Spleen (tissue), 11 donors: ENCODE measurements at regions not wholly inside any gene's neighbourhood (a gene's known extent, or its start where the extent isn't known, plus 50 kb on each side); places are given as distances from the start of the nearest gene placed in this dataset.
"Not testable (repeated sequence)": the region's sequence is repeated elsewhere in the genome, so short reads cannot be mapped to it uniquely, and the experiment has no call there.

ENCODE experiments used
- DNase-seq: peaks from one replicate; pipeline ENCODE4 v3.0.0-alpha.2; 2020
- H3K27ac ChIP-seq, 8 donors: fragments of 200-600 bp; sonication (generic) in 7 of 8; 1 replicate in 4 of 8; 2 replicates in 4 of 8; pipeline versions ENCODE4 v1.5.0 to v1.8.0; 2016 to 2021; ENCODE audit warnings: inconsistent platforms in 4 of 8, mild to moderate bottlenecking in 4 of 8, moderate library complexity in 1 of 8
- H3K27me3 ChIP-seq, 7 donors: fragments of 200-600 bp; sonication (generic) in 6 of 7; replicated peaks in 1 of 7; 1 replicate in 4 of 7; 2 replicates in 3 of 7; pipeline versions ENCODE4 v1.5.0 to v1.8.0; 2016 to 2021; ENCODE audit warnings: inconsistent platforms in 3 of 7, mild to moderate bottlenecking in 1 of 7
- H3K36me3 ChIP-seq, 6 donors: fragments of 200-600 bp; sonication (generic) in 5 of 6; 1 replicate in 4 of 6; 2 replicates in 2 of 6; pipeline versions ENCODE4 v1.5.0 to v1.8.0; 2016 to 2021; ENCODE audit warnings: inconsistent platforms in 2 of 6
- H3K4me1 ChIP-seq, 6 donors: fragments of 200-600 bp; sonication (generic) in 5 of 6; 1 replicate in 3 of 6; 2 replicates in 3 of 6; pipeline versions ENCODE4 v1.5.0 to v1.8.0; 2016 to 2021; ENCODE audit warnings: inconsistent platforms in 3 of 6
- H3K4me3 ChIP-seq, 8 donors: fragments of 200-600 bp; sonication (generic) in 7 of 8; 1 replicate in 4 of 8; 2 replicates in 4 of 8; pipeline versions ENCODE4 v1.5.0 to v1.8.0; 2016 to 2021; ENCODE audit warnings: inconsistent platforms in 4 of 8, mild to moderate bottlenecking in 4 of 8, moderate library complexity in 2 of 8
- H3K9me3 ChIP-seq, 8 donors: fragments of 200-600 bp; sonication (generic) in 7 of 8; 1 replicate in 4 of 8; 2 replicates in 4 of 8; pipeline versions ENCODE4 v1.5.0 to v1.8.0; 2016 to 2021; ENCODE audit warnings: inconsistent platforms in 4 of 8
- CTCF ChIP-seq, 11 experiments: fragments of 200-600 bp in 7 of 11; fragments of 450-650 bp in 4 of 11; sonication (generic) in 4 of 11; IDR thresholded peaks in 8 of 11; conservative IDR thresholded peaks in 3 of 11; 1 replicate in 7 of 11; 2 replicates in 4 of 11; pipeline versions ENCODE4 v1.4.0 to v1.8.0; 2016 to 2021; ENCODE audit warnings: antibody characterized with exemption in 11 of 11, inconsistent platforms in 4 of 11, mild to moderate bottlenecking in 1 of 11
- POLR2A ChIP-seq, 3 donors: fragments of 450-650 bp; IDR thresholded peaks; one replicate each; pipeline ENCODE4 v1.5.1; 2017; ENCODE audit warnings: antibody characterized with exemption in 3 of 3, mild to moderate bottlenecking in 1 of 3
- POLR2AphosphoS5 ChIP-seq, 3 donors: sonication (generic); formaldehyde crosslinking; IDR thresholded peaks; one replicate each; pipeline ENCODE4 v1.5.1; 2017; ENCODE audit warnings: antibody characterized with exemption in 3 of 3
- WGBS, 5 donors: extraction: QIAGEN DNeasy Blood & Tissue Kit in 3 of 5; methylation state at CpG; one replicate each; pipeline versions ENCODE4 v1.1.5 to v1.1.7; 2013 to 2018; 5-methylcytosine and 5-hydroxymethylcytosine counted together
- intact Hi-C: fragments of 100-400 bp; cut with DNase I; formaldehyde crosslinking; loops from one replicate; pipeline ENCODE4 v1.15.0; 2023; ENCODE audit warnings: low total_unique reads
- donor health status: healthy with polysubstance abuse.
- donor health status: DM: no; HTN: no; CAD: no; lungs with moderate emphysema.
- donor health status: DM: no; HTN: no; CAD: no.
- donor health status: Bipolar disorder and iron deficiency.
- donor health status: healthy.
- donor health status: DM: no; HTN: no; CAD: no.
- donor health status: DM: yes; HTN: yes; CAD: no.

DNA sequence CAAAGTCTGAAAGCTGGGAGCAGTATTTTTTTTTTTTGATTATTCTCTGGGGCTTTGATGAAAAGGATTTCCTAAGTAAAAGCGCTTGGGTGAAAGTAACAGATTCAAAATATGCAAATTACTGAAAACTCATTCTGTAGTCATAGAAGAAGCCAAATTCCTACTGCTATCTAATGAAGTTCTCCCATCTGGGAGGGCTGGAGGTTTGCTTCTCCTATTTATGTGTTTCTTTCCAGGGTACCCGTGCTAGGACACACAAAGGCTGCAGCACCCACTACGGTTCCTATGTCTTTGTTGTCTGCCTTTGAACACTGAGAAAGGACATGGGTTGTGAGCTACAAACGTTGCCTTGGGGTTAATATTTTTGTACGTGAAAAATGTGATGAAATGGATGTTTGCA, 324.7 kb upstream of the KAZN start:
- Histone ChIP-seq H3K9me3 (peaks cover 0 to 10% (median 3%) of the 10 kb centered on the region in 8 donors), H3K4me3 (no peak overlapping the region), H3K4me1 (no peaks in the 10 kb centered on the region), H3K36me3 (no peaks in the 10 kb centered on the region), H3K27me3 (peaks cover 0 to 29% (median 0%) of the 10 kb centered on the region in 7 donors), H3K27ac (no peak overlapping the region)
- intact Hi-C loops, result no loop called here
- DNase-seq, result no peak
- TF ChIP-seq CTCF (IDR thresholded peaks at IDR 0.05 in 8 of 11, conservative IDR thresholded peaks at IDR 0.05 in 3 of 11), result no peak
- TF ChIP-seq POLR2A (IDR thresholded peaks at IDR 0.05), result no peak
- no peak for TF ChIP-seq POLR2AphosphoS5 (IDR thresholded peaks at IDR 0.05)
- 83 to 90% (median 86%) methylated on average over 5 of the region's 5 CpGs for WGBS, 5 donors

- peaks cover 0 to 15% (median 0%) of the 10 kb centered on the region in 7 donors for H3K27me3 ChIP-seq
- H3K9me3 ChIP-seq, DNase-seq, H3K36me3 ChIP-seq, intact Hi-C loops, H3K4me3 ChIP-seq, H3K4me1 ChIP-seq, H3K27ac ChIP-seq: not testable (repeated sequence)
- 88 to 96% (median 92%) methylated on average over 12 of the region's 12 CpGs for WGBS, 5 donors
Measured at GRCh38 chr1:14279891-14280290, 318.6 kb upstream of the KAZN start.

- Histone ChIP-seq H3K4me1 (no peaks in the 10 kb centered on the region), H3K27me3 (peaks cover 0 to 15% (median 0%) of the 10 kb centered on the region in 7 donors), H3K27ac (no peak overlapping the region), H3K4me3 (no peak overlapping the region), H3K36me3 (no peaks in the 10 kb centered on the region), H3K9me3 (peaks cover 0 to 3% (median 0%) of the 10 kb centered on the region in 8 donors)
- WGBS, 5 donors, result 22 to 76% (median 71%) methylated on average over 1 to 2 of the region's 2 CpGs
- TF ChIP-seq POLR2AphosphoS5 (IDR thresholded peaks at IDR 0.05) (no peak), POLR2A (IDR thresholded peaks at IDR 0.05) (no peak), CTCF (IDR thresholded peaks at IDR 0.05 in 8 of 11, conservative IDR thresholded peaks at IDR 0.05 in 3 of 11) (no peak)
- no peak for DNase-seq
- intact Hi-C loops, result no loop called here
Measured at GRCh38 chr1:14280909-14281308, 317.6 kb upstream of the KAZN start.

- intact Hi-C loops, result no loop called here
- no peaks in the 10 kb centered on the region for H3K36me3 ChIP-seq
- no peak overlapping the region for H3K27ac ChIP-seq
- TF ChIP-seq POLR2AphosphoS5 (IDR thresholded peaks at IDR 0.05) (no peak), CTCF (IDR thresholded peaks at IDR 0.05 in 8 of 11, conservative IDR thresholded peaks at IDR 0.05 in 3 of 11) (no peak), POLR2A (IDR thresholded peaks at IDR 0.05) (no peak)
- H3K4me3 ChIP-seq, result no peak overlapping the region
- no peak for DNase-seq
- H3K27me3 ChIP-seq, result peaks cover 0 to 15% (median 0%) of the 10 kb centered on the region in 7 donors
- 93 to 100% (median 96%) methylated on average over 1 of the region's 1 CpG for WGBS, 5 donors
- peaks cover 0 to 4% (median 0%) of the 10 kb centered on the region in 8 donors for H3K9me3 ChIP-seq
- no peaks in the 10 kb centered on the region for H3K4me1 ChIP-seq
Measured at GRCh38 chr1:14281412-14281811, 317.1 kb upstream of the KAZN start.

GRCh38 chr1:14282707-14283106, 315.8 kb upstream of the KAZN start:
- Histone ChIP-seq H3K27ac (no peak overlapping the region), H3K9me3 (peaks cover 0 to 4% (median 0%) of the 10 kb centered on the region in 8 donors), H3K4me1 (no peaks in the 10 kb centered on the region), H3K36me3 (no peaks in the 10 kb centered on the region), H3K4me3 (no peak overlapping the region), H3K27me3 (peaks cover 0 to 15% (median 0%) of the 10 kb centered on the region in 7 donors)
- no peak for TF ChIP-seq POLR2AphosphoS5 (IDR thresholded peaks at IDR 0.05)
- TF ChIP-seq CTCF (IDR thresholded peaks at IDR 0.05 in 8 of 11, conservative IDR thresholded peaks at IDR 0.05 in 3 of 11), result no peak
- TF ChIP-seq POLR2A (IDR thresholded peaks at IDR 0.05), result no peak
- DNase-seq, result no peak
- intact Hi-C loops, result no loop called here
- WGBS, 5 donors, result 29 to 35% (median 32%) methylated on average over 7 of the region's 7 CpGs
